Ascending aorta (tissue), 2 donors: ENCODE measurements at regions not wholly inside any gene's neighbourhood (a gene's known extent, or its start where the extent isn't known, plus 50 kb on each side); places are given as distances from the start of the nearest gene placed in this dataset.

Experiments used
- DNase-seq, 2 donors: peaks; one replicate each; pipeline ENCODE4 v3.0.0-alpha.2; 2019; ENCODE audit warnings: low spot score in 2 of 2
- H3K27ac ChIP-seq, 2 donors: fragments of 200-600 bp; sonication (generic); one replicate each; pipeline ENCODE4 v1.5.1; 2016 to 2017; ENCODE audit warnings: mild to moderate bottlenecking in 1 of 2
- H3K27me3 ChIP-seq: fragments of 200-600 bp; sonication (generic); one replicate; pipeline ENCODE4 v1.5.1; 2017
- H3K36me3 ChIP-seq, 2 donors: fragments of 200-600 bp; sonication (generic); one replicate each; pipeline ENCODE4 v1.5.1; 2016
- H3K4me1 ChIP-seq, 2 donors: fragments of 200-600 bp; sonication (generic); one replicate each; pipeline ENCODE4 v1.5.1; 2016 to 2017; ENCODE audit warnings: mild to moderate bottlenecking in 1 of 2
- H3K4me3 ChIP-seq, 2 donors: fragments of 200-600 bp; sonication (generic); one replicate each; pipeline ENCODE4 v1.5.1; 2016 to 2017; ENCODE audit warnings: mild to moderate bottlenecking in 1 of 2
- H3K9me3 ChIP-seq, 2 donors: fragments of 200-600 bp; sonication (generic); one replicate each; pipeline ENCODE4 v1.5.1; 2016
- intact Hi-C: fragments of 100-400 bp; cut with DNase I; formaldehyde crosslinking; loops from one replicate; pipeline ENCODE4 v1.15.1; 2023
- TF ChIP-seq, protein P1 (sequence below), 3 experiments: fragments of 200-600 bp in 2 of 3; fragments of 450-650 bp in 1 of 3; sonication (generic) in 2 of 3; IDR thresholded peaks; one replicate each; pipeline ENCODE4 v1.5.1; 2016 to 2019; ENCODE audit warnings: antibody characterized with exemption in 3 of 3, mild to moderate bottlenecking in 1 of 3, moderate library complexity in 1 of 3

DNA sequence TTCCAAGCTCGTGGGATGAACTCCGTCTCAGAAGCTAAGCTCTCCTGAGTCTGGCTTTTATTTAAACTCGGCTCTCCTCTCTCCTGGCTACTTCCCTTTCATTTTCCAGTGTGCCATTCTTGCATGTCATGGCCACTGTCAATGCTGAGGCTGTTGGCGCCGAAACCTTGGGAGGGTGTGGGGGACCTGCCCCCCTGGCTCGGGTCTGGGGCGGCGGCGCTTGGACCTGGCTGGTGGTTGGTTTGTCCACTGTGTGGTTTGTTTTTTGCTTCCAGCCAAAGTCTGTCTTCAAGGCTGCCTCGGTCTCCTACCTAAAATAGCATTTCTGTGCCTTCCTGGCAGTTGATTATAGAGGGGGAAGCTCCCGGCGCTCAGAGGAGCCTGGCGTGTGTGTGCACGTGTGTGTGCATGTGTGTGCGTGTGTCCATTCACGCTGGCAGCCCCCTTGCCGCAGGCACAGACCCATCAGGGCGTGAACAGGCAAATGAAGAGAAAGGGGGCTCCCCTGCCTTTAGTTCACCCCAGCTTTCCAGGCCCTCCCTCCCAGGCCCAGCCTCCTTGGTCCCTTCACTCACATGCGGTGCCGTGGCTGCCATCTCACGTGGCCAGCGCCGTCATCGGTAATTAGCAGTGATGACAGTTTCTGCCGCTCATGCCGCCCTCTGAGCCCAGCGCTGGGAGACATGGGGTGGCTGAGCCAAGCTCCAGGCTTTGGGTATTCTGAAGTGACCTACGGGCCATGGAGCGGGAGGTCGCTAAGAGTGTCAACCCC, 179.9 kb downstream of the SEC14L1 start:
- Histone ChIP-seq H3K9me3 (no peaks in the 10 kb centered on the region), H3K4me3 (peak overlapping the region; percentile 59 to 64), H3K36me3 (no peaks in the 10 kb centered on the region), H3K27ac (peak overlapping the region; percentile 92 to 98), H3K27me3 (no peaks in the 10 kb centered on the region), H3K4me1 (peaks cover 34 to 60% of the 10 kb centered on the region in 2 donors)
- TF ChIP-seq, protein P1, sequence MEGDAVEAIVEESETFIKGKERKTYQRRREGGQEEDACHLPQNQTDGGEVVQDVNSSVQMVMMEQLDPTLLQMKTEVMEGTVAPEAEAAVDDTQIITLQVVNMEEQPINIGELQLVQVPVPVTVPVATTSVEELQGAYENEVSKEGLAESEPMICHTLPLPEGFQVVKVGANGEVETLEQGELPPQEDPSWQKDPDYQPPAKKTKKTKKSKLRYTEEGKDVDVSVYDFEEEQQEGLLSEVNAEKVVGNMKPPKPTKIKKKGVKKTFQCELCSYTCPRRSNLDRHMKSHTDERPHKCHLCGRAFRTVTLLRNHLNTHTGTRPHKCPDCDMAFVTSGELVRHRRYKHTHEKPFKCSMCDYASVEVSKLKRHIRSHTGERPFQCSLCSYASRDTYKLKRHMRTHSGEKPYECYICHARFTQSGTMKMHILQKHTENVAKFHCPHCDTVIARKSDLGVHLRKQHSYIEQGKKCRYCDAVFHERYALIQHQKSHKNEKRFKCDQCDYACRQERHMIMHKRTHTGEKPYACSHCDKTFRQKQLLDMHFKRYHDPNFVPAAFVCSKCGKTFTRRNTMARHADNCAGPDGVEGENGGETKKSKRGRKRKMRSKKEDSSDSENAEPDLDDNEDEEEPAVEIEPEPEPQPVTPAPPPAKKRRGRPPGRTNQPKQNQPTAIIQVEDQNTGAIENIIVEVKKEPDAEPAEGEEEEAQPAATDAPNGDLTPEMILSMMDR (IDR thresholded peaks at IDR 0.05): no peak
- intact Hi-C loops: loop anchor here (2.0 to 10.0 kb wide), 6 partner anchors 157 to 854 kb away; partner anchors contain the start of genes SEC14L1 and TNRC6C
- peak in 1 of 2 donors; percentile 85 for DNase-seq

DNA sequence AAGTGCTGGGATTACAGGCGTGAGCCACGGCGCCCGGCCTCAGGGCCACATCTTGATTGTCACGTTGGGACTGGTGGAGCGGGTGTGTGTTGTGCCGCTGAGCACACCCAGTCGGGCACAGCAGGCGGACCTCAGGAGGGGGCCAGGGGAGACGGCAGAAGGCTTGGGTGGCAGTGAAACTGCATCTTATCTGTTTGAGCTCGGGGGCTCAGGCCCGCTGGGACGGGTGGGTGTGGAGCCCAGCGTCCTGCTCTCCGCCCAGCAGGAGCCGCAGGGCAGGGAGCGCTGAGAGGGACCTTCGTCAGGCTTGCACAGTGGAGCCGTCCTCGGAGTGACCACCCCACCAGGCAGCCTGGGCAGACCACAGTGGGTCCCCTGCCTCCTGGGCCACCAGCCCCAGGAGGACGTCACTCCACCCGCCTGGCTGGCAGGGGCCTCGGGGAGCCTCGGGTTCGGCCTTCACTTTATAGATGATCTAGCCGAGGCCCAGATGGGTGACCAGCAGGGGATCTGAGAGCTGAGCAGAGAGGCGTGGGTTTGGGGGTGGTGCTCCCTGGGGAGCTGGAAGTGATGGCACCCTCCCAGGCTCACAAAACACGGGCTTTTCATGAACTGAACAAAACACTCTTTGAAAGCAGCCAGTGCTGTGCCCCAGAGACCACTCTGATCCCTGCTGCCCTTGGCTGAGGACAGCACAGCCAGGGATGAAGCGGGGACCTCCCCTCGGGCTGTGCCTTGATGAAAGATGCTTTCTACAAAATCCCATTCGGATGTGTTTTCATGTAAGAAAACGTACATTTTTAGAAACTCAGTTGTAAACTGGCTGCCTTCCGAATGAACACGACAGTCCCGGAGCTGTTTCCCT, 181.1 kb downstream of the SEC14L1 start:
- Histone ChIP-seq H3K4me1 (peaks cover 32 to 53% of the 10 kb centered on the region in 2 donors), H3K27ac (peak overlapping the region; percentile 92 to 98), H3K27me3 (no peaks in the 10 kb centered on the region), H3K4me3 (peak overlapping the region; percentile 52 to 64), H3K36me3 (no peaks in the 10 kb centered on the region), H3K9me3 (no peaks in the 10 kb centered on the region)
- peak in 1 of 2 donors; percentile 65 for DNase-seq
- TF ChIP-seq, protein P1 (IDR thresholded peaks at IDR 0.05): no peak
- intact Hi-C loops: loop anchor here (2.0 to 10.0 kb wide), 8 partner anchors 51 to 853 kb away; partner anchors contain the start of genes SEC14L1 and TNRC6C

GRCh38 chr17:77322514-77323412, 182.0 kb downstream of the SEC14L1 start:
- TF ChIP-seq, protein P1 (IDR thresholded peaks at IDR 0.05): no peak
- Histone ChIP-seq H3K27me3 (no peaks in the 10 kb centered on the region), H3K4me3 (peak overlapping the region; percentile 52 to 64), H3K36me3 (no peaks in the 10 kb centered on the region), H3K9me3 (no peaks in the 10 kb centered on the region), H3K27ac (peak overlapping the region; percentile 92 to 98), H3K4me1 (peaks cover 32 to 53% of the 10 kb centered on the region in 2 donors)
- DNase-seq: peak; percentile 83 to 97
- intact Hi-C loops: loop anchor here (2.0 to 10.0 kb wide), 7 partner anchors 50 to 852 kb away; partner anchors contain the start of gene TNRC6C

- TF ChIP-seq, protein P1 (IDR thresholded peaks at IDR 0.05): no peak
- Histone ChIP-seq H3K36me3 (no peaks in the 10 kb centered on the region), H3K4me3 (peak overlapping the region; percentile 29 to 46), H3K9me3 (no peaks in the 10 kb centered on the region), H3K27me3 (no peaks in the 10 kb centered on the region), H3K4me1 (peaks cover 32 to 53% of the 10 kb centered on the region in 2 donors), H3K27ac (peak overlapping the region; percentile 92 to 98)
- DNase-seq: no peak
- intact Hi-C loops: loop anchor here (2.0 to 10.0 kb wide), 7 partner anchors 49 to 851 kb away; partner anchors contain the start of gene TNRC6C
Observed at GRCh38 chr17:77323413-77324171, 182.8 kb downstream of the SEC14L1 start.
